Endothelial cell of umbilical vein (primary cell): ENCODE measurements at regions not wholly inside any gene's neighbourhood (a gene's known extent, or its start where the extent isn't known, plus 50 kb on each side); places are given as distances from the start of the nearest gene placed in this dataset.

Experiments used
- BruUV-seq: library from RNA; stranded (reverse); fragments of 400-500 nt; replicated peaks from 2 replicates; lab custom pipeline; 2021; lab: Mats Ljungman, UMichigan
- CTCF ChIA-PET: fragments of 300-600, 350-600 bp; sonication (Branson Sonifier 250); formaldehyde crosslinking; loops from one replicate; lab custom pipeline; 2021; ENCODE audit warnings: antibody characterized with exemption, inconsistent platforms; lab: Charles Lee
- POLR2A ChIA-PET: fragments of 300-600, 350-600 bp; sonication (Branson Sonifier 250); formaldehyde crosslinking; loops from one replicate; lab custom pipeline; 2021; ENCODE audit warnings: antibody characterized with exemption, inconsistent platforms; lab: Charles Lee
- DNase-seq: peaks from one replicate; pipeline ENCODE4 v3.0.0-alpha.2; 2011; ENCODE audit warnings: low read depth, low spot score
- FAIRE-seq: peaks from 2 replicates; lab custom pipeline; 2011; peaks lifted over from hg19 to GRCh38; lab: Jason Lieb, UNC
- H2AFZ ChIP-seq: 2 replicates; pipeline ENCODE4 v1.6.0; 2012; ENCODE audit warnings: low read depth, low read length, control low read depth, inconsistent platforms
- H3K27ac ChIP-seq: 2 replicates; pipeline ENCODE4 v1.5.1; 2011; ENCODE audit warnings: low read depth, mild to moderate bottlenecking, control low read depth, low read length, moderate library complexity; ENCODE audit not compliant: insufficient read depth
- H3K27me3 ChIP-seq, 2 experiments: 2 replicates each; pipeline versions ENCODE4 v1.6.0 to v1.6.1; 2011; ENCODE audit warnings: low read length in 2 of 2, mixed read lengths in 1 of 2; ENCODE audit not compliant: control insufficient read depth in 2 of 2, insufficient read depth in 2 of 2
- H3K36me3 ChIP-seq, 2 experiments: 2 replicates in 1 of 2; 3 replicates in 1 of 2; pipeline ENCODE4 v1.5.1; 2011; ENCODE audit warnings: low read length in 2 of 2, mild to moderate bottlenecking in 1 of 2, moderate library complexity in 1 of 2; ENCODE audit not compliant: control insufficient read depth in 2 of 2, insufficient read depth in 2 of 2; ENCODE audit errors: extremely low read depth in 1 of 2
- H3K4me1 ChIP-seq: 3 replicates; pipeline ENCODE4 v1.5.1; 2011; ENCODE audit warnings: mild to moderate bottlenecking, low read length; ENCODE audit not compliant: control insufficient read depth, insufficient read depth; ENCODE audit errors: extremely low read depth
- H3K4me2 ChIP-seq: 2 replicates; pipeline ENCODE4 v1.6.1; 2011; ENCODE audit warnings: low read length, control low read depth, mixed read lengths; ENCODE audit not compliant: insufficient read depth
- H3K4me3 ChIP-seq, 3 experiments: fragments of 200-600 bp in 1 of 3; sonication (generic), shearing (Covaris generic) in 1 of 3; replicated peaks in 1 of 3; 2 replicates each; pipeline ENCODE4 v1.5.1; 2011 to 2016; ENCODE audit warnings: control low read depth in 3 of 3, low read length in 3 of 3, mild to moderate bottlenecking in 2 of 3, inconsistent platforms in 1 of 3, low read depth in 1 of 3, moderate library complexity in 1 of 3; ENCODE audit not compliant: insufficient read depth in 1 of 3
- H3K79me2 ChIP-seq: 2 replicates; pipeline ENCODE4 v1.6.0; 2012; ENCODE audit warnings: low read length, inconsistent platforms; ENCODE audit not compliant: control insufficient read depth, insufficient read depth
- H3K9ac ChIP-seq: replicated peaks from 2 replicates; pipeline ENCODE3; 2011; ENCODE audit warnings: low read length, control low read depth; ENCODE audit not compliant: insufficient read depth; ENCODE audit errors: extremely low read depth
- H3K9me1 ChIP-seq: replicated peaks from 3 replicates; pipeline ENCODE4 v1.6.0; 2011; ENCODE audit warnings: mild to moderate bottlenecking, low read length; ENCODE audit not compliant: control insufficient read depth, insufficient read depth; ENCODE audit errors: extremely low read depth
- H3K9me3 ChIP-seq: replicated peaks from 2 replicates; pipeline ENCODE4 v1.5.1; 2012; ENCODE audit warnings: low read length, inconsistent platforms; ENCODE audit not compliant: control insufficient read depth, insufficient read depth
- H4K20me1 ChIP-seq: replicated peaks from 2 replicates; pipeline ENCODE3; 2011; ENCODE audit warnings: mild to moderate bottlenecking, low read length; ENCODE audit not compliant: control insufficient read depth, insufficient read depth; ENCODE audit errors: extremely low read depth
- EZH2 ChIP-seq: IDR thresholded peaks from 2 replicates; pipeline ENCODE4 v1.6.1; 2012; ENCODE audit warnings: borderline replicate concordance, low read depth, mild to moderate bottlenecking, moderate library complexity, low read length, inconsistent platforms; ENCODE audit not compliant: severe bottlenecking
- FOS ChIP-seq: IDR thresholded peaks from 2 replicates; pipeline ENCODE4 v1.6.1; 2011; ENCODE audit warnings: mild to moderate bottlenecking, low read length, moderate library complexity, borderline replicate concordance; ENCODE audit not compliant: insufficient read depth
- GATA2 ChIP-seq: IDR thresholded peaks from 2 replicates; pipeline ENCODE4 v1.7.0; 2011; ENCODE audit warnings: low read depth, mild to moderate bottlenecking, moderate library complexity, mixed read lengths, low read length; ENCODE audit not compliant: insufficient read length, insufficient read depth
- JUN ChIP-seq: IDR thresholded peaks from 2 replicates; pipeline ENCODE4 v1.6.1; 2011; ENCODE audit warnings: borderline replicate concordance, low read depth; ENCODE audit not compliant: insufficient read length, insufficient read depth
- MYC ChIP-seq: IDR thresholded peaks from one replicate; pipeline ENCODE4 v1.6.1; 2011; ENCODE audit warnings: mild to moderate bottlenecking, low read depth, low read length
- POLR2A ChIP-seq: IDR thresholded peaks from 2 replicates; pipeline ENCODE4 v1.6.1; 2012; ENCODE audit warnings: low read depth, mild to moderate bottlenecking, control low read depth, low read length
- POLR2AphosphoS5 ChIP-seq: IDR thresholded peaks from 2 replicates; pipeline ENCODE4 v1.6.1; 2012; ENCODE audit warnings: low read depth, mild to moderate bottlenecking, control low read depth, low read length, moderate library complexity; ENCODE audit not compliant: insufficient read depth
- dilution Hi-C: fragments of 300-500 bp; cut with MboI; formaldehyde crosslinking; loops from one replicate; pipeline ENCODE4 v1.15.0; 2019; ENCODE audit warnings: low sequenced_read_pairs; ENCODE audit not compliant: extremely low pct_ligation_motif_present
- intact Hi-C: fragments of 100-400 bp; cut with micrococcal nuclease; formaldehyde crosslinking; loops from one replicate; pipeline ENCODE4 v1.10.0; 2022
- TF ChIP-seq, protein P1 (sequence below): IDR thresholded peaks from 2 replicates; pipeline ENCODE4 v1.6.1; 2011; ENCODE audit not compliant: insufficient read depth, insufficient read length
- TF ChIP-seq, protein P2 (sequence below), 2 donors: IDR thresholded peaks; 1 replicate in 1 of 2; 2 replicates in 1 of 2; pipeline ENCODE4 v1.5.1; 2011; ENCODE audit warnings: low read length in 2 of 2, mild to moderate bottlenecking in 2 of 2, moderate library complexity in 2 of 2, control low read depth in 1 of 2, inconsistent platforms in 1 of 2, low read depth in 1 of 2; ENCODE audit not compliant: insufficient read depth in 1 of 2; ENCODE audit errors: extremely low read depth in 1 of 2

DNA sequence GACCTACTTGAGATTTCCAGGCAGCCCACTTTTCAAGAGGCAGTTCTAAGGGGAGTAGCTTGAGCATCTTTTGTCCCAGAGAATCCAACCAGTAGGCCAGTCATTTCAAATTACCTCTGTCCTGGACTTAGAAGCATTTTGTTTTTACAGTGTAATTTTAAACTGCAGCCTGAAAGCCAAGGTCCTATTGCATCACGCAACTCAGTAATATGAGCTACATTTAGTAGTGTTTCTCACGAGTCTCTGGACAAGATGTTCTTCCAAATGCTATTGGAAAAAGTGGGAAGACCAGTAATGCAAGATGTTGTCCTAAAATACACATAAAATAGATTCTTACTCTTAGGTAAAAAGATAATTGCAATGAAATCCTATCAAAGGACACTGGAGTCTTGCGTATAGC, 182.5 kb upstream of the ARX start:
- TF ChIP-seq, protein P1, sequence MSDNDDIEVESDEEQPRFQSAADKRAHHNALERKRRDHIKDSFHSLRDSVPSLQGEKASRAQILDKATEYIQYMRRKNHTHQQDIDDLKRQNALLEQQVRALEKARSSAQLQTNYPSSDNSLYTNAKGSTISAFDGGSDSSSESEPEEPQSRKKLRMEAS: no peak
- TF ChIP-seq EZH2 (no peak), POLR2AphosphoS5 (no peak), GATA2 (no peak)
- Histone ChIP-seq H3K9me1 (no peaks in the 10 kb centered on the region), H3K4me2 (no peak overlapping the region), H4K20me1 (no peaks in the 10 kb centered on the region), H3K27me3 (no peaks in the 10 kb centered on the region), H3K79me2 (no peaks in the 10 kb centered on the region), H3K4me1 (no peaks in the 10 kb centered on the region), H3K9me3 (no peaks in the 10 kb centered on the region), H3K4me3 (no peak overlapping the region), H3K9ac (no peak overlapping the region), H3K27ac (no peak overlapping the region), H3K36me3 (no peaks in the 10 kb centered on the region), H2AFZ (no peak overlapping the region)
- dilution Hi-C loops (no loop called here), intact Hi-C loops (no loop called here)
- DNase-seq: no peak
- no peak for FAIRE-seq
- no TSS peak for BruUV-seq
- CTCF ChIA-PET: no interaction called here
- POLR2A ChIA-PET: no interaction called here

DNA sequence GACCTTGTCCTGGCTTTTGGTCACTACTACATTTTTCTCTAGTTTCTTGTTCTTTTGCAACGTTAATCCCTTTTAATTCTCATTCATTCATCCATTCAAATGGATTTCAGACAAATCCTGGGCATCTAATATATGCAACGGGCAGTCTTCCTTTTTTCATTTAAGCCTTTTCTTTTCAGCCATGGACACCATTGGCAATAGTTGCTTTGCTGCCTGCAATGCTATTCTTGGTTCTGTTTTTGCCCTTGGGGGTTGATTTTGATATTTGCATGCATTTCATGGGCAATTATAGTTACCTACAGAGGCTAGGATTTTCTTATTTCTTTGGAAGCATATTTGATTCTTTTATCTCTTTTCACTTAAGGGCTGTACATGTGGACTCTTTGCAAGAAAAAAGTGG, 180.5 kb upstream of the ARX start:
- POLR2A ChIA-PET: no interaction called here

More for the DNA sequence above, 180.5 kb upstream of the ARX start:
- Histone ChIP-seq H3K36me3 (no peaks in the 10 kb centered on the region), H3K4me2 (no peak overlapping the region), H3K79me2 (no peaks in the 10 kb centered on the region), H3K27ac (no peak overlapping the region), H3K9me1 (no peaks in the 10 kb centered on the region), H2AFZ (no peak overlapping the region), H3K27me3 (no peaks in the 10 kb centered on the region), H3K4me3 (no peak overlapping the region), H3K9ac (no peak overlapping the region), H3K4me1 (no peaks in the 10 kb centered on the region), H3K9me3 (no peaks in the 10 kb centered on the region), H4K20me1 (no peaks in the 10 kb centered on the region)
- no peak for FAIRE-seq
- CTCF ChIA-PET: no interaction called here
- TF ChIP-seq GATA2: no peak
- no peak for TF ChIP-seq MYC
- TF ChIP-seq POLR2A: no peak
- TF ChIP-seq, protein P1: no peak
- TF ChIP-seq FOS: no peak
- no peak for TF ChIP-seq EZH2
- no peak for TF ChIP-seq JUN
- no peak for TF ChIP-seq POLR2AphosphoS5
- TF ChIP-seq, protein P2, sequence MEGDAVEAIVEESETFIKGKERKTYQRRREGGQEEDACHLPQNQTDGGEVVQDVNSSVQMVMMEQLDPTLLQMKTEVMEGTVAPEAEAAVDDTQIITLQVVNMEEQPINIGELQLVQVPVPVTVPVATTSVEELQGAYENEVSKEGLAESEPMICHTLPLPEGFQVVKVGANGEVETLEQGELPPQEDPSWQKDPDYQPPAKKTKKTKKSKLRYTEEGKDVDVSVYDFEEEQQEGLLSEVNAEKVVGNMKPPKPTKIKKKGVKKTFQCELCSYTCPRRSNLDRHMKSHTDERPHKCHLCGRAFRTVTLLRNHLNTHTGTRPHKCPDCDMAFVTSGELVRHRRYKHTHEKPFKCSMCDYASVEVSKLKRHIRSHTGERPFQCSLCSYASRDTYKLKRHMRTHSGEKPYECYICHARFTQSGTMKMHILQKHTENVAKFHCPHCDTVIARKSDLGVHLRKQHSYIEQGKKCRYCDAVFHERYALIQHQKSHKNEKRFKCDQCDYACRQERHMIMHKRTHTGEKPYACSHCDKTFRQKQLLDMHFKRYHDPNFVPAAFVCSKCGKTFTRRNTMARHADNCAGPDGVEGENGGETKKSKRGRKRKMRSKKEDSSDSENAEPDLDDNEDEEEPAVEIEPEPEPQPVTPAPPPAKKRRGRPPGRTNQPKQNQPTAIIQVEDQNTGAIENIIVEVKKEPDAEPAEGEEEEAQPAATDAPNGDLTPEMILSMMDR (IDR thresholded peaks at IDR 0.05; ENCODE audit: extremely low read depth in 1 of 2, insufficient read depth in 1 of 2, low read depth in 1 of 2, low read length in 2 of 2): no peak
- BruUV-seq: no TSS peak
- DNase-seq: no peak
- intact Hi-C loops: no loop called here
- dilution Hi-C loops: no loop called here
